ENCODE measurements at regions not wholly inside any gene's neighbourhood (a gene's known extent, or its start where the extent isn't known, plus 50 kb on each side); places are given as distances from the start of the nearest gene placed in this dataset.

DNA sequence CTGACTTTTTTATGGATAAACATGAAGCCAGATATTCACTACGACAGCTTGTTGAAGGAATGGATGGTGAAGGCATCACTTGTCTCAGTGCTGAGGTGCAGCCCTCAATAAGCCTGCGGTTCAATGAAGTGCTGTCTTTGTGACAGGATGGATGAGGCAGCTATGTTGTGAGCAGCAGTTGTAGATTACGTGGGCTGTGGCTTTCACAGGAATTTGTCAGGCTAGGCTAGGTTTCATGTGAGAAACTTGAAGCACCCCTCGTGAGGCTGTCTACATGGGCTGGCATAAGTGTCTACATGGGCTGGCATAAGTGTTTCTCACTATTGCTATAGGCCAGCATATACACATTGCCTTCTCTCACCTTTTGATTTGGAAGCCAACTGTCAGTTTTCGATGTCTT is 1050.0 kb downstream of the ADGRL3 start:
- Mint-ChIP-seq H3K27ac (no peak overlapping the region), H3K4me1 (no peaks in the 10 kb centered on the region), H3K36me3 (no peaks in the 10 kb centered on the region), H3K4me3 (no peak overlapping the region), H3K27me3 (no peaks in the 10 kb centered on the region), H3K9me3 (peaks cover 0 to 4% (median 3%) of the 10 kb centered on the region in 3 donors)

DNA sequence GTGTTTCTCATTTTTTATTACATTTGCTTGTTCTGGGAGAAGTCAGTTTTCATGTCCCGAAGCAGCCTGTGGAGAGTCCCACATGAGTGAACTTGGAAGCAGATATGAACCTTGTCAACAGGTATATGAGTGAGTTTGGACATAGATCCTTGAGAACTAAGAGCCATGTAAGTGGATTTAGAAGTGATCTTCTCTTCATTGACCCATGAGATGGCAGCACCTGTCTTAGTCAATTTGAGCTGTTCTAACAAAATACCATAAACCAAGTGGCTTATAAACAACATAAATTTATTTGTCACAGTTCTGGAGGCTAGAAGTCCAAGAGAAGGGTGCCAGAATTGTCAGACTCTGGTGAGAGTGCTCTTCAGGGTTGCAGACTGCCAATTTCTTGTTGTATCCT is 1043.8 kb downstream of the ADGRL3 start:
- Mint-ChIP-seq H3K36me3 (no peaks in the 10 kb centered on the region), H3K27me3 (no peaks in the 10 kb centered on the region), H3K9me3 (peaks cover 0 to 14% (median 8%) of the 10 kb centered on the region in 3 donors), H3K4me1 (no peaks in the 10 kb centered on the region), H3K4me3 (no peak overlapping the region), H3K27ac (no peak overlapping the region)

DNA sequence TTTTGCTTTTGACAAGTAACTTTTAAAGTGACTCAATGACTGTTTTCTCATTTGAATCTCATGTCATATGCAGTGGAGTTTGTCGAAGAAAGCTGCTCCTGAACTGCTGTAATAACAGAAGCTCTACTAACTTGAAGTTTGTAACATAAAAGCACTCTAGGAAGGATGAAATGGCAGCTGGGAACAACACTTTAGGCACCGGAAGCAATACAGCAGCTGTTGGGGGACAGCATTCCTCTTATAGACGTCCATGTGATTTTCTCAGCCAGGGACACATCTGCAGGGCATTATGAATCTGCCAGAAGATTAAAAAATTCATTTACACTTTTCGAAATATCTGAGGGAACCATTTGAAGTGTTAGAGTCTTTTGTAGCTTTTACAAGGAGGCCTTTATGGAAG is 1035.8 kb downstream of the ADGRL3 start:
- Mint-ChIP-seq H3K9me3 (peaks cover 0 to 2% (median 2%) of the 10 kb centered on the region in 3 donors), H3K27ac (no peak overlapping the region)

DNA sequence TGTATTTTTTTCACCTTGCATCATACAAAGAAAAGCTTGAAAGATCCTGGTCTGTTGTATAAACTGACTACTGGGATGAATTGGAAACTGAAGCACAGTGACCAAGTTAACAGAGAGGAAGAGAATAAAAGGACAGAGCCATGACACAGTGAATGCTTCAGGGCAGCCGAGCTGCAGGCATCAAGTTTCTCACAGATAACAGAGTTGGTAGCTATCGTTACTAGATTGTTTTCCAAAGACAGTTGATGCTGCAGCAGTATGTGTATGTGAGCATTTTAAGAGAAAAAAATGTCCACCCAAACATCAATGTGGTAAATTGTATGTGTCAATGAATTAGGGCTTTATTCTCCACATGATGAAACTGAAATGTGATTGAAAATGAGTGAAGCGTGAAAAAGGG is 1032.7 kb downstream of the ADGRL3 start:
- Mint-ChIP-seq H3K4me1 (peaks cover 0 to 1% (median 0%) of the 10 kb centered on the region in 3 donors), H3K36me3 (no peaks in the 10 kb centered on the region), H3K27ac (no peak overlapping the region), H3K27me3 (no peaks in the 10 kb centered on the region), H3K4me3 (no peak overlapping the region), H3K9me3 (peaks cover 3 to 4% (median 3%) of the 10 kb centered on the region in 3 donors)

More for the DNA sequence above, 1035.8 kb downstream of the ADGRL3 start:
- Mint-ChIP-seq H3K4me3 (no peak overlapping the region), H3K4me1 (no peaks in the 10 kb centered on the region), H3K36me3 (no peaks in the 10 kb centered on the region), H3K27me3 (no peaks in the 10 kb centered on the region)

DNA sequence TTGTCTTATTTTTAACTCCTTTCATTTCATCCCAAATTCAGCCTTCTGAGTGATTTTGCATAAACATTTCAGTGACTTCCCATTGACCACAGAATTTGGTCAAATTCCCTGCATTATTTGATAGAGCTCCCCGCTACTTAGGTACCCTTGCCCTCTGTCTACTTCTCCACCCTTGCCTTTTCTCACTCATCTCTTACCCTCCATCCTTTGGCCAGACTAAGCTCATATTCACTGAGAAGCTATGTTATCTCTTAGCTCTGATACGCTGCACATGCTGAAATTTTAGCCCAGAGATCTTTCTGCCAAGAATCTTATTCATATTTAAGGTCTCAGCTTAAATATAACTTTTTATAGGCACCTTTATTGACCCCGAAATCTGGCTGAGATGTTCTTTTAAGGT is 1031.9 kb downstream of the ADGRL3 start:
- no peak overlapping the region for H3K4me3 Mint-ChIP-seq
- H3K27me3 Mint-ChIP-seq, result no peaks in the 10 kb centered on the region
- no peak overlapping the region for H3K27ac Mint-ChIP-seq

DNA sequence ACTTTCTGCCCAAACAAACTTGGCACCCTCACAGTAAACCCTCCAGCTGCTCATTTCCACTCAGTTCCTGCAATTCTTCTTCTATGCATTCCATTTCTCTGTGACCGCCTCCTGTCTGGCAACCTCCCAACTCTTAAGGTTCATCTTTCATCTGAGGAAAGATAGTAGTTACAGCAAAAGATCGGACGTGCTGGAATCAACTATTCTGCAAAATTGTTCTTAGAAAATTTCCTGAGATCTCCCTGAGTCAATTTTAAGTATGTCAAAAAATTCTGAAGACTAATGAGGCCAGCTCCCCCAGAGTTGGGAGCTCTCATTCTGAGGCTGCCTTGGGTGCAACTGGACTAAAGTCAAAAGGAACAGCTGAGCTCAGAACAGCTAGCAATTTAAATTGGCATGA is 1026.0 kb downstream of the ADGRL3 start:
- no peak overlapping the region for H3K27ac Mint-ChIP-seq
- no peak overlapping the region for H3K4me3 Mint-ChIP-seq

More for the DNA sequence above, 1031.9 kb downstream of the ADGRL3 start:
- H3K4me1 Mint-ChIP-seq, result peaks cover 0 to 1% (median 0%) of the 10 kb centered on the region in 3 donors
- peaks cover 3 to 4% (median 3%) of the 10 kb centered on the region in 3 donors for H3K9me3 Mint-ChIP-seq
- H3K36me3 Mint-ChIP-seq, result no peaks in the 10 kb centered on the region

DNA sequence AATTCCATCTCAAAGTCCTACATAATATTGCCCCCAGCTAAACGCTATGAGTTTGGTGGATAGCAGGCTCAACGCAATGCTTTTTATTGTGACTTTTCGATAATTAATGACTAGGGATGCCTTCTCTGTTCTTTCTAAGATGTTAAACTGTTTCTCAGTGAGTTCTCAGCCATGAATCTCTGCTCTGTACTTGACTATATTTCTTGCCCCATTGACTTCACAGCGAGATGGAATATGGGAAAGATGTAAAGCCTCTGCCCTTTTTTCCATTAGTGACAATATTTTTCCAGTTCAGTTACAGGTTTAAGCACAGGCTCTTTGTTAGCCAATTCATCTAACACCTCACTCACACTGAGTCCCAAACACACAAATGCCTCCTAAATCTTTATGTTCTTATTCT is 1022.0 kb downstream of the ADGRL3 start:
- Mint-ChIP-seq H3K4me1 (no peaks in the 10 kb centered on the region), H3K4me3 (no peak overlapping the region), H3K27ac (no peak overlapping the region), H3K27me3 (no peaks in the 10 kb centered on the region), H3K9me3 (peaks cover 3 to 11% (median 3%) of the 10 kb centered on the region in 3 donors), H3K36me3 (no peaks in the 10 kb centered on the region)

More for the DNA sequence above, 1026.0 kb downstream of the ADGRL3 start:
- no peaks in the 10 kb centered on the region for H3K36me3 Mint-ChIP-seq
- H3K27me3 Mint-ChIP-seq, result no peaks in the 10 kb centered on the region
- H3K9me3 Mint-ChIP-seq, result peaks cover 4 to 10% (median 4%) of the 10 kb centered on the region in 3 donors
- peaks cover 0 to 1% (median 0%) of the 10 kb centered on the region in 3 donors for H3K4me1 Mint-ChIP-seq

DNA sequence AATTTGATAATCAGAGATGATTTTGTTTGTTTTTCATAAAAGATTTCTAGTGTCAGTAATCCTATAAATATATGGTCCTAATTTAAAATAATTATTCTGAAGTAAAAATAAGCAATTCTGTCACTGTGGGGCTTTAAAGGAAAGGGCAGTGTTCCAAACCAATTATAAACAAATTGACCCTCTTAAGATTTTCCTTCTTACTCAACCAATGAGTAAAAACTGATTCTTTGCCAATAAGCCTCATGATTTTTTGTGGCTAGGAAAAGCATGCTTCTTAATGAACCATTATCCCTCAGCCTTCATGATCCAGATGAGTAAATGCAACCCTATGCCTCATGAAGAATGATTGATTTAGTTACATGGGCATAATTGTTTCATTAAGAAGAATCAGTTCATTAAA is 1010.4 kb downstream of the ADGRL3 start:
- Mint-ChIP-seq H3K27me3 (no peaks in the 10 kb centered on the region), H3K4me1 (no peaks in the 10 kb centered on the region), H3K4me3 (no peak overlapping the region), H3K27ac (no peak overlapping the region), H3K9me3 (peaks cover under 1 to 13% (median 3%) of the 10 kb centered on the region in 3 donors), H3K36me3 (no peaks in the 10 kb centered on the region)

DNA sequence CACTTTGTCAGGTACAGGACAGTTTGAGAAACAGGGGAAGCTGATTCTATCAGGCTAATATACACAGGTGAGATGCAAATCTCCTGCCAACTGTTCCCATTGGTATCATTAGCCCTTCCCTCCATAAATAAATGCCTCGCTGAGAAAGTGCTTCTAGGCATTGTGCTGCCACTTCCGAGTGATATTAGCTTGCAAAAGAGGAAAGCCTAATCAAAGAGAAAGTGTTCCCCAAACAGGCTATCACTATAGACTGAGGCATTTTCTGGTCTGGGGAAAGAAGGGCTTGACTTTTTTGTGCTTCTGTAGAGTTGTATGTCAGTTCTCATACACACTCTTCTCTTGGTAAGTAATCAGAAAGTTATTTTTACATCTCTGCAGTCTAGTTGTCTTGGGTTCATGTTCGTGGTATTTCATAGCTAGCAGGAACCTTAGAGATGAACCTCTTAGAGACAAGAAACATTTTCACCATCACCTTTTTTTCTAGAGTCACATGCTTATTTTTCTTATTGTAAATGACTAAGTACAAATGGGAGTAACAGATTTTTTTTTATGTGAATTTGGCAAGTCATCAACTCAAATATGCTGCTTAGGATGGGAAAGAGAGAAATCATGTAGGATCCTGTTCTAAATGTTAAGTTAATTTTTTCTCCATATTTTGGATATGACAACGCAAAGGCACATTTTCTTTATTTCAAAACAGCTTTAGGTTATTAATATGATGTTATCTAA is 1009.8 kb downstream of the ADGRL3 start:
- Mint-ChIP-seq H3K27ac (no peak overlapping the region), H3K4me3 (no peak overlapping the region), H3K4me1 (no peaks in the 10 kb centered on the region), H3K27me3 (no peaks in the 10 kb centered on the region), H3K36me3 (no peaks in the 10 kb centered on the region), H3K9me3 (peaks cover 0 to 13% (median 3%) of the 10 kb centered on the region in 3 donors)

DNA sequence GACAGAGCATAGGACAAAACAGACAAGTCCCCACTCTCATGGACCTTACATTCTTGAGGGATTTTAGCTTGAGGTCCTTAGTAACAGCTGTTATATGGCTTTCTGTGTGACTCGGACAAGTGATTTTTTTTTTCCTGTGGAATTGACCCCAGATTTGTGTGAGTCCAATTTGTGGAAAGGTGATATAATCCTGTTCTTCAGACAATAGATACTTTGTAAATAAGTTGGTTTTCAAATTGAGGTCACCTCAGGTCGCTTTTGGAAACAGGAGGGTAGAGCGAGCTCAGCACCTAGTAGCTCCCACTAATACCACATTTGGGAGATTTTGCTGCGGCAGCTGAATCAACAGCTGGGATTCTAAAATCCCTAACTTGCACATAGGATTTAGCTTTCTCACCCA is 1008.8 kb downstream of the ADGRL3 start:
- no peaks in the 10 kb centered on the region for H3K4me1 Mint-ChIP-seq
- H3K27ac Mint-ChIP-seq, result no peak overlapping the region
- no peaks in the 10 kb centered on the region for H3K27me3 Mint-ChIP-seq
- peaks cover 2 to 11% (median 3%) of the 10 kb centered on the region in 3 donors for H3K9me3 Mint-ChIP-seq
- H3K4me3 Mint-ChIP-seq, result no peak overlapping the region
- H3K36me3 Mint-ChIP-seq, result no peaks in the 10 kb centered on the region

DNA sequence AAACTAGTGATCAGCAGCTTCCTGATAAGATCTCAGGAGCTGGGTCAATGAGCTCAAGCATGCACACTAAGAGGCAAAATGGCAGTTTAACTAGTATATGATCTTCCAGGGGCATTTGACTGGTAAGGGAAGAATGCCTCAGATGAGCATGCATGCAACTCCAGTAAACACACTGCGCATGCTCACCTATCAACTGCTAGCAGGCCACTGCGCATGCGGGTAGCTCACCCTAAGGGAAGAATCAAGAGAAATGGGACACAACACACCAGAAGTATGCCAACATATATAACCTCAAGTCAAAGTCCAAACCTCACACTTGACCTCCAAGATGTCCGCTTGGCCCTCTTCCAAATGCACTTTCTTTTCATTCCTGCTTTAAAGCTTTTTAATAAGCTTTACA is 1004.0 kb downstream of the ADGRL3 start:
- no peaks in the 10 kb centered on the region for H3K4me1 Mint-ChIP-seq
- H3K9me3 Mint-ChIP-seq, result peaks cover 3 to 9% (median 3%) of the 10 kb centered on the region in 3 donors
- H3K36me3 Mint-ChIP-seq, result no peaks in the 10 kb centered on the region
- no peak overlapping the region for H3K4me3 Mint-ChIP-seq
- no peak overlapping the region for H3K27ac Mint-ChIP-seq
- H3K27me3 Mint-ChIP-seq, result no peaks in the 10 kb centered on the region

DNA sequence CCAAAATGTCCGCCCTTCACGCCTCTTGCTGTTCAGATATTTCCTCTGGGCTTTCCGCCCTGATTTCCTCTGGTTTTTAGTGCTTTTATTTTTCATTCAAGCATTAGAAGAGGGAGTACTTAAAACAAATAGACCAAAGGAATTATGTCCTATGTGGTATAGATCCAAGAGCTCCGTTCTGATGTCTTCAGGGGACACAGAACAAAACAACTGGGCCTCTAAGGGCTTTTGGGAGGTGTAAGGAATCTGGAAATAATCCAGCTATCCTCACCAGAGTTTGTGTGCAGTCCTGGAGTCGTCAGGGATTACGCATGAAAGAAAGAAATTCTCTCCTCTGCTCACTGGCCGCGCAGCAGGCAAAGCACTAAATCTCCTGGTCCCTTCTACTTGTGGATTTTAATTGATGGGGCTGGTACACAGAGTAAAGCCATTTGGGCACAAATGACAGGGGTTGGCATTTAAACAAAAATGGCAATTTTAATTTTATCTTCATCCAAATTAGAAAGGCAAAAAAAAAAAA is 999.2 kb downstream of the ADGRL3 start:
- Mint-ChIP-seq H3K27ac (no peak overlapping the region), H3K9me3 (peaks cover 3 to 18% (median 6%) of the 10 kb centered on the region in 3 donors), H3K4me3 (peak overlapping the region in 1 of 4 donors; percentile 8), H3K36me3 (no peaks in the 10 kb centered on the region), H3K4me1 (no peaks in the 10 kb centered on the region), H3K27me3 (no peaks in the 10 kb centered on the region)

DNA sequence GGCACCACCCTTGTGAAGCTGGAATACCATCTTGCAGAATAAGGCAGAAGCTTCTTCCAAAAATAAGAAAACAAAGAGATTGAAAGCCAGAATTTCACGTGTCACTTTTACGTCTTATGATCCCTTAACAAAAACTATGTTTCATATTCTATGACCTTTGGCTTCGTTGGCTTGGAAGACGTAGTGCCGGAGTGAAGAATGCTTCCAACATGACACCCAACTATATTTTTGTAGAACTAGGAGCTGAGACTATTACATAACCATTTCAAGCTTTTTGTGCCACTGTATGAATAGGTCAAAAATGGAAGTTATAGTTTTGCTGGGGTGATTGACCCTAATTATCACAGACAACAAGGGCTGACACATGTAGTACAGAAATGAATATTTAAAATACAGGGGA is 996.2 kb downstream of the ADGRL3 start:
- H3K4me1 Mint-ChIP-seq, result no peaks in the 10 kb centered on the region

DNA sequence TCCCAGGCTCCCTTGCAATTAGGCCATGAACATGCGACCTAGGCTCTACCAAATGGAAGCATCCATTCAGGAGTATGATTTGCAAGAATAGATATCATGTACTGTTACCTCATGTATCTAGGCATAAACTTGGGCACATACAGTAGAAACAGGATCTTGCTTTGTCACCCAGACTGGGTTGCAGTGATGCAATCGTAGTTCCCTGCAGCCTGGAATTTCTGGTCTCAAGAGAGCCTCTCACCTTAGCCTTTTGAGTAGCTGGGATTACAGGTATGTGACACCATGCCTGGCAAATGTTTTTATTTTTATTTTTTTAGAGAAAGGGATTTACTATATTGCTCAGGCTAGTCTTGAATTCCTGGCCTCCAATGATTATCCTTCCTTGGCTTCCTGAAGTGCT is 994.2 kb downstream of the ADGRL3 start:
- Mint-ChIP-seq H3K4me1 (no peaks in the 10 kb centered on the region), H3K9me3 (peaks cover 0 to 18% (median 4%) of the 10 kb centered on the region in 3 donors), H3K27ac (no peak overlapping the region)

More for the DNA sequence above, 996.2 kb downstream of the ADGRL3 start:
- Mint-ChIP-seq H3K4me3 (no peak overlapping the region), H3K27me3 (no peaks in the 10 kb centered on the region), H3K27ac (no peak overlapping the region), H3K9me3 (peaks cover 0 to 12% (median 4%) of the 10 kb centered on the region in 3 donors), H3K36me3 (no peaks in the 10 kb centered on the region)

DNA sequence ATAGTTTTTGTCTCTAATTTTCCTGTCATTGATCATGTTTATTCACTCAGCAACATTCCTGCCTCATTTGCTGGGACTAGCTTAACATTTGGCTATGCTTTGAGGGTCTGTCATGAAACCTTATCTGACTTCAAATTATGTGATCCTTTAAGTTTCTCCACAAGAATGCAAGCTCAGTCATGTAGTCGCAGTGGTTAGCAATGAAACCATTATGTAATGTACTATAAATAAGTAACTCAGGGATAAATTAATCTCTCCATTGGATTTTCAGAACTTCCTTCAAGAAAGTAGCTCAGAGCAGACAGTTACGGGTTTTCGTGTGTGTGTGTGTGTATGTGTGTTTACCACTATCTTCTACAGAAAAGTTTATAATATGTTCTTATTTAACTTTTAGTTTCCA is 993.6 kb downstream of the ADGRL3 start:
- Mint-ChIP-seq H3K27me3 (no peaks in the 10 kb centered on the region), H3K4me3 (no peak overlapping the region), H3K9me3 (peaks cover 0 to 18% (median 4%) of the 10 kb centered on the region in 3 donors), H3K4me1 (no peaks in the 10 kb centered on the region), H3K36me3 (peaks cover 2% of the 10 kb centered on the region), H3K27ac (no peak overlapping the region)

More for the DNA sequence above, 994.2 kb downstream of the ADGRL3 start:
- Mint-ChIP-seq H3K36me3 (peaks cover 2% of the 10 kb centered on the region), H3K27me3 (no peaks in the 10 kb centered on the region), H3K4me3 (no peak overlapping the region)
